HG03558 (cell line): ENCODE measurements at regions not wholly inside any gene's neighbourhood (a gene's known extent, or its start where the extent isn't known, plus 50 kb on each side); places are given as distances from the start of the nearest gene placed in this dataset.

Experiments
- ATAC-seq: cut with Tn5 transposase; IDR thresholded peaks from one replicate; pipeline ENCODE4 v1.9.1; 2021; ENCODE audit warnings: moderate number of reproducible peaks; ENCODE audit not compliant: unreplicated experiment; ENCODE audit errors: extremely low read depth

DNA sequence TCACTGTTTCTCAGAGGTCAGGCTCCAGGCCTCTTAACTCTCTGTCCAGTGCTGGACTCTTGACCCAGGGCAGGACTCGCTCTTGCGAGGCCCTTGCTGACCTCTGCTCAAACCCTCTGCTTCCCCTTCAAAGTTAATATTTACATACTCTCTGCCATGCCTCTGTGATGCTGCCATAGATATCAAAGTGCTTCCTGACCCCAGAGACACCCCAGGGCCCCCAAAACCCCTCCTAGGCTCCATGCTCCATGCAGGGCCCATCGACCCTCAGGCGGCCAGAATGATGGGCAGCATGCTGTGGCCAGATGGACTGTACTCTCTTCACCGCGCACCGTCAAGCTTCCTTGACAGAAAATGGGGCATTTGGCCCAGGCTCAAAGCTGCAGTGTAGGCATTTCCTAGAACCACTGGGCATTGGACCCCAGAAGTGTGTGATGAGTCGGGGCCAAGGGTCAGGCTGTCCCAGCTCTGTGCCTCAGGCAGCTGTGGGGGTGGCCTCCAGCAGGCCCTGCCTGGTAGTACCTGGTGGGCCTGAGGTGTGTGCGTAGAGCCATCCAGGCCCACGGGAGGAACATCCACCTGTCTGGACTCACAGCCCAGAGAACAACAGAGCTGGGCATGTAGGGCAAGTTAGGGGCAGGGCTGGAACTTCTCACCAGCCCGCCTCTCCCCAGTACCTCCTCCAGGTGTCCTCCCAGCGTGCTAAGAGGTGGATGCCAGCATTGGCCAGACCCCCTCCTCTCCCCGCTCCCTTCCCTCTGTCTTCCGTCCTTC, 142.8 kb downstream of the VEGFA start:
- ATAC-seq, result no peak

DNA sequence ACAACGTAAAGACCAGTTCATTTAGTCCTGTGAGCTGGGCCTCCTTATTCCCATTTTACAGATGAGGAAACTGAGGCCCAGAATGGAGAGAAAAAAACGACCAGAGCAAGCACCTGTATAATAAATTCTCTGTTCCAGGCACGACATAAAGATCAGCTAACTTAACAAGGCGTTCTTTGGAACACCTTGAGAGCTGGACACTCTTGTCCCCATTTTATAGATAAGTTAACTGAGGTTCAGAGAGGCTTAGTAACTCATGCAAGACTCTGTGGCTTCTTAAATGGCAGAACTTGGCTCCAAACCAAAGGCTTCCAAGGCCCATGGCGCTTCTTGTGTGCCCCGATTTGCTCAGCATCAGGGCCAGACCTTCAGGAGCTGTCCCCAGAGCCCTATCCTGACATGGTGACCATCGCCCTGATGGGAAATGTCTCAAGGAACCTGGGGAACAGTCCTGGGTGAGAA, 142.1 kb downstream of the VEGFA start:
- ATAC-seq, result no peak

DNA sequence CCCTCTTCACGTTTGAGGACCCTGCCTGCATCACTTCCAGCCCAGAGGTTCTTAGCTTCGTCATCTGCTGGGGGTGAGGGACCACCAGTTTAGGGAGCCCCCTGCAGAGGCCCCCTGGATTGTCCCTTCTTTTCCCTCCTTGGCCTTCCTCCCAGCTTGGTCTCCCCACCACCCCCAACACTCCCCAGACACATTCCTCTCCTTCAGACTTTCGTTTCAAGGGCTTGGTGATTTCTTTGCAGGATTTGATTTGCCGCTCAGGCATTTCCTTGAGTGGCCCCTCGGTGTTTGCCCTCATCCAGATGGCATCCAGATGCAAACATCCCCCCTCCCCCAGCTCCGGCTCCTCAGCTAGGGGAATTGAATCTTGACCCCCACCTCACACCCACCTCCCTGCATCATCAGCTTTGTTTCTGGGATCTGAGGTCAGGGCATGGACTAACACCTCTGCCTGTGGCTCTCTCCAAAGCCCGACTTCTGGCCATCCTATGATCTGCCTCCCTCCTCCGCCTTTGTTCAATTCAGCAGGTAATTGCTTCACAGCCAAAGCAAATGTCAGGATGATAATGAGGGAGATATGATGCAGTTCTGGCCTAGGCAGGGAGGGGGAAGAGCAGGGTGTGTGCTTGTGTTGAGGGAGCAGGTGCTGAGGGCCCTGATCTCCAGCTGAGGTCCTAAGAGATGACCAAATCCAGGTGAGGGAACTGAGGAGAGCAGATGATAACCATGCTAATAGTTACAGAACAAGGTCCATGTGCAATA, 141.5 kb downstream of the VEGFA start:
- ATAC-seq, result no peak

DNA sequence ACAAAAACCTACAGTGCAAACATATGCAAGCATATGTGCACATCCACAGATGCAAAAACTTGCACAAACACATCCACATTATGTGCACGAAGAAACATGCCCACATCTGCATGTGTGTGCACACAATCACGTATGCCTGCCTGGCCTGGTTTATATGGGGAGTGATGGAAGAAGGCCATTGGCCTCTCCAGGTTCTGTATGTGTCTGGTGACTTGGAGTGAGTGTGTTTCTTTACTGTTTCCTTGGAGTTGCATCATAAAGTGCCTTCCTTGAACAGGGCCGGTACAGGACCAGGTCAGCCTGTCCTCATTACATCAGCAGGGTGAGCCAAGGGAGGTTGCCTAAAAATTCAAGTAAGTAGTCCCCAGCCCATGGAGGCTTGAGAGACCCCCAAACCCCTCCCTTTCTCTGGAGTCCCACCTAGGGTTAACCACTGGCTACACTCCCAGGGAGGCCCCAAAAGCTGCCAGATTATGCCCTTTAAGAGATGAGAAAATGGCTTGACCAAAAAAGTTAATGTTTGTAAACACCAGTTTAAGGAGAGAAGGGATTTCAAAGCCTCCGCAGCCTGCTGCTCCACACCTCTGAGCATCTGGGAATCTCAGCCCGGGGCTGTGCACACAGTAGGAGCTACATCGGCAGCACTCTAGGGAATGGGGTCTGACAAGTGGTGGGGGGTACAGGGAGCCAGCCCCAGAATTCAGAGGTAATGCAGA, 140.8 kb downstream of the VEGFA start:
- no peak for ATAC-seq

DNA sequence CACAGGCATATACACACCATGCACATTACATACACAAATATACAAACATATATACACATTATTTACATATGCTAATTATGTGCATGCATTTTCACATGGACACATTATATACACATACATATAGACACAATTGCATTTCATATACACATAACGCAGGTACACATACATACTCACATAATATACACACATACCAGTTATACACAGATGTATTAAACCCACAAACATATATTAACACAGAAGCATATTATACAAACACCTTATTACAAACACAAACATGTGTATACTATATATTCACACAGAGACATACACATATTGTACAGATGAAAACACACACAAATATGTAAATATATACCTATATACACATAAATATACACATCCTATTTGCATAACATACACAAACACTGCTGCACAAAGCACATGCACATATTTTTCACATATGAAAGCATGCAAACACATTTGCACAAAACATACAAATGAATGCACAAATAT, 140.2 kb downstream of the VEGFA start:
- ATAC-seq, result no peak

DNA sequence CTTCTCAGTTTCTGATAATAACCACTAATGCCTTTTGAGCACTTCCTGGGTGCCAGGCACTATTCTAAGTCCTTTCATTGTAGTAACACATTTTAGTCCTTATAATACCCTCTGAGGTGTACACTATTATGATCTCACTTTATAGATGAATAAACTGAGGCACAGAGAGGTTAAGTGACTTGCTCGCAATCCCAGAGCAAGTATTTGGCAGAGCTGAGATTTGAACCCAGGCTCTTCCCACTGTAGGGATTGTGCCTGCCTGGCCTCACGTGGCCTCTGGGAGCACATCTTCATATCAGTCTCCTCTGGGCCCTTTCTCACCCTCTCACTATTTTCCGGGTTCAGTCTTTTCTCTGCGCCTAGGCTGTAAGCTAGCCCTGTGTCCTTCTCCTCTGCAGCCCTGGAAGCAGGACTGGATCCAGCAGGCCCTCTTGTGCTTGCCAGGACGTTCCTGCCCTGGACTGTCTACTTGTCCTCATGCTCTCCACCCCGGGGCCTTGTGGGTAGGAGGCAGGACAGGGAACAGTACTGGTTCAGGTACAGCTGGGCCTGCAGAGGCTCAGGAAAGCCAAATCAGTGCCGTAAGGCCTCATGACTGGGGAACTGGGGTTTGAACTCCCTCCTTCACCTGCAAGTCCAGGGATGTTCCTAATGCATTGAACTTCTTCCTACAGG, 139.6 kb downstream of the VEGFA start:
- ATAC-seq, result no peak

DNA sequence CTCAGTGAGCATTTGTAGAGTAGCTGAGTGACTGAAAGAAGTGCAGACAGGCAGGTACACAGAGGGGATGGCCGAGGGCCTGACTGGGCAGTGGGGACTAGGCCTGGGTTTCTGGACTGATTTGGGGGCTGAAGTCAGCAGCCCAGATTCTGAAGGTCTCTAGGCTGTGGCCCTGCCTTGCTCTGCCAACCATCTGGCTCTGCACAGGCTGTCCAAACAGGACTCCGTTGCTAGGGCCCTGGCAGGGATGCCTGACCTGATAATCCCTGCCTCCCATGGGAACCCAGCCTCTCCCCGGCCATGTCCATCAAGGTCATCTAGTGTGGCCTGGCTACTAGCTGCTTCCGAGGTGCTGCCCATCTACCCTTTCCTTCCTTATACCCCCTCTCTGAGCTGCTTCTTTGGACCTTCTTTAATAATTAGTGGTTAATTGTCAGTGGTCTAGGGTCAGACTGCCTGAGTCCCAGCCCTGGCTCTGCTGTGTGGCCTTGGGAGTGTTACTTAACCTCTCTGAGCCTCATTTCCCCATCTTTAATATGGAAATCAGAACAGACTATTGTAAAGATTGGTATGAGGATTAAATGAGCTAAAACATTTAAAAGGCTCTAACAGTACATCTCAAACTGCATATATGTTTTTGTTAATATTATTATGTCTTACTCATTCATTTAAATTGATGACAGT, 137.9 kb downstream of the VEGFA start:
- no peak for ATAC-seq

DNA sequence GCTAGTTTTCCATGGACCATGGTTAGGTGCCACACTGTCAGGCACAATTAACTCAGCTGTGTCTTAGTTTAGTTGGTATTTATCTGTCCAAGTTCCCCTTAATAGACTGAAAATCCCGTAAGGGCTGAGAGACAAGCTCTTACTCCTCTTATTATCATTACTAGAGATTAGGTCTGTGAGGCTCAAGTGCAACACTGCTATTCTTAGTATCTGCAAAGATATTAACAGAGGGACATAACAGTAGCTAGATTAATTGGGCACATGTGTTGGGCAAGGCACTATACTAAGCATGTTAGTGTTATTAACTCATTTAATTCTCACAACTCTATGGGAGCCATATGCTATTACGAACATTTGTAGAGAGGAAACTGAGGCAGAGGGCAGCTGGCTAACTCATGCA, 137.3 kb downstream of the VEGFA start:
- ATAC-seq, result no peak

DNA sequence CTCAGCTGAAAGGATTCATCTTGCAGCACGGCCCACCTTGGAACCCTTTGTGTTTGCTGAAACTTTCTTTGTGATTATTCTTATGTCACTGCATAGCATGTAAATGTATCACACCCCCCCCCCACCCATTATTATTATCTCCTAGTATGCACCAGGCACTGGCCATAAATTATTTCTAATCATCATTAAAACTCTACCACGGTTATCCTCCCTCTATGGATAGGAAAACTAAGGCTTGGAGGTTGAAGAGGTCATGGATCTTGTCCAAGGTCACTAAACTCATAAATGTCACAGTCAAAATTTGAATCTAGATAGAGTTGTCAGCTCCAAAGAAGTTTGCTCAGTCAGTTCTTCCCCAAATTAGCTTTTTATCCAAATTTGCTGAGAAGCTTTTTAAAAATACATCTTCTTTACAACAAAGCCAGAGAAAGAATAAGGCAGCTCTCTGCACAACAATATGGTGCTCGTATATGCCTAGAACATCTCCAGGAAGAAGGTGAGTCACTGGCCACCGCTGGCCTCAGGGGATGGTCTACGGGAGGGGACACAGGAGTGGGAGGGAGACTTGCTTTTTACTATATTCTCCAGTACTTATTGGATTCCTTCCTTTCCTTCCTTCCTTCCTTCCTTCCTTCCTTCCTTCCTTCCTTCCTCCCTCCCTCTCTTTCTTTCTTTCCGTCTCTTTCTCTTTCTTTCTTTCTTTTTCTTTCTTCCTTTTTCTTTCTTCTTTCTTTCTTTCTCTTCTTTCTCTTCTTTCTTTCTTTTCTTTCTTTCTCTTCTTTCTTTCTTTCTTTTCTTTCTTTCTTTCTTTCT, 134.5 kb downstream of the VEGFA start:
- ATAC-seq, result no peak

DNA sequence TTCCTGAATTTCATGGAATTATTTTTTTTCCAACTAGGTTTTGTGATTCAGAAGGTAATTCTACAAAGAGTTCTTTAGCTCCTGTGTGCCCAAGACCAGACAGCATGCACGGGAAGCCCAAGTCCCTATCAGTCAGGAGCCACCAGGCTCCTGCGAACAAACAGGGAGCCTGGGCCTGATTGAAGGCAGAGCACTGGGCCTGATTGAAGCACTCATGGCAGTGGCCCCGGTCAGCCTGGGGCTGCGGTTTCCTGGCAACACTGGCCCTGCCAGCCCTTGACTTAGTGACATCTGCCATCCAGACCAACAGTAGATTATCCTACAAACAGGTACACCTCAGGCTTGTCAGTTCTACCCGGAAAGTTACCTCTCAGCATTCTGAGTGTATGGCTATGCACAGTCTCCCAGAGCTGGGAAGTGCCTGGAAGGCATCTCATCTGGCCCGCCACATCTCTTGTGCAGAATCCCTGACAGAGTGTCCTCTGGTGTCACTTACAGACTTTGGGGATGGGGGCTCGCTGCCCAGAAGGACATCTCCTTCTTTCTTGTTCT, 133.8 kb downstream of the VEGFA start:
- ATAC-seq, result no peak

DNA sequence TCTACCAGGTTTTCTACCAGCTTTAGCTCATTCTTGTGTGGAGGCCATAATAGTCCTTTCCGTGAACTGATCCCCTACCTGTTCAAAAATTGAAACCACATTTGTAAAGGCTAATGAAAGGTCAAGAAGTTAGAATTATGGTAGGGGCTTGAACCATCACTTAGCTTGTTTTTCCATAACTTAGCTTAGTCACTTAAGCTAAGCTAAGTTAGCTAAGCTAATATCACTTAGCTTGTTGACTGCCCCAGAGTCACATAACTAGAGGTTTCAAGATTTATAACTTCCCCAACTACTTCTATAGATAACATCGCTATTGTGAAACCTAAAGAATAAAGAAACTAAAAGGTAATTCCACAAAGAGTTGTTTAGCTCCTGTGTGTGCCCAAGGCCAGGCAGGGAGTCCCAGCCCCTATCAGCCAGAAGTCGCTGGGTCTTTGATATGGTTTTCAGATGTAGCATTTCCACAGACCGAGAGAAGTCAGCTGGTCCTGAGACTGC, 131.8 kb downstream of the VEGFA start:
- no peak for ATAC-seq

DNA sequence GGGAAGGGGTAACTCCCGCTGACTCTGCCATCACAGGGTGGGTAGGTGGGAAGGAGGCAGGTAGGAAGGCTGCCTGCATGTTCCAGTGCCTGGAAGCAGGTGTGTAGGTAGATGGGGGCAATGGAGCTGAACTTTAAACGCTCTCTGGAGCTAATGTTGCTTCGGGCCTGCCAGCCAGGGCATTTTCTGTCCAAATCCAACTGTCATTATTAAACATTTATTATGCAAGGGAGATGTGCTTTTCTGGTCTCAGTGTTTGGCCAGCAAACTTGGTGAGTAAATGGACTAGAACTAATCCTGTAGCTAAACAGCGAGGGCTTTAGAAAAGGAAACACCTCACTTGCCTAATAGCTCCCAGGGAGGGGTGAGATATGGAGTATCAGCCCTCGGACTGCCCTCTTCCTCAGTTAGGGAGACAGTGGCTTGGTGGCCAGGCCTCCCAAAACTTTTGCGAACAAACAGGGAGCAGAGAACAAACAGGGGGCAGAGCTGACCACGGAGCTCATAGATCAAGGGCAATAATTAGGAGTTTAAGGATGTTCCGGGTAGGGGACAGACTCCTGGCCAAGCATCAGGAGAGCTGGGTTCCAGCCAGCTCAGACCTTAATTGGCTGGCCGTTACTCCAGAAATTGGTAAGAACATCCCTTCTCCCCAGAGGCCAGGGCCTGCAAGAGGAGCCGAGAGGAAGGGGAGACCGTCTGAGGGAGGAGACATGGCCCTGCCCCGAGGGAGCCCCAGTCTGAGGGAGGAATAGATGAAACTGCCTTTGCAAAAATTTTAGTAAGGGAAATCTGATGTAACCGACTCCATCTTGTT, 131.1 kb downstream of the VEGFA start:
- ATAC-seq, result no peak

DNA sequence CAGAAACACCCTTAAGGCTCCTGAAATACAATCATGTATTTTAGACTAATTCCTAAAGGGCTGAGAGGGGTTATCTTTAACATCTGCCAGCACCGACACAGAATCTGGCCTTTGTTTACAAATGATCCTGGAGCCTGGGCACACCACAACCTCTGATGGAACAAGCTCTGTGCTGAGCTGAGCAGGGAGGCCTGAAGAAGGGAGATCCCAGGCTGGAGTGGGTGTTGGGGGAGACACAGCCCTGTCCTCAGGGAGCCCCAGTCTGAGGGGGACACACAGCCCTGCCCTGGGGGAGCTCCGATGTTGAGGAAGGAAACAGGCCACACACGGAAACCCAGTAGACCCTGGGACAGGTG, 130.5 kb downstream of the VEGFA start:
- ATAC-seq, result no peak

DNA sequence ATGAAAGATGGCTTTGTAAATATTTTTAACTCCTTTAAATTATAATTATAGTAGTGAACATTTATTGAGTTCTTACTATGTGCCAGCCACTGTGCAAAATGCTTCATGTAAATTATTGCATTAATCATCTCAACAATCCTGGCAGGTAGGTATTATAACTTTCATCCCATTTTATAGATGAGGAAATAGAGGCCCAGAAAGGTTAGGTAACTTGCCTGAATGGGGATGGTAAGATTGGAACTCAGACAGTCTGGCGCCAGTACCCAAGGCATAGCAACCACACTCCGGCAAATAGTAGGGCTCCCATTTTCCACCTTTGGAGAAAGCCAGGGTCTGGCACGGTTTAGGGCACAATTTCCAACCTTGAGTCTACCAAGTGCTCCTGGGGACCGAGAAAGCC, 129.8 kb downstream of the VEGFA start:
- ATAC-seq, result no peak

DNA sequence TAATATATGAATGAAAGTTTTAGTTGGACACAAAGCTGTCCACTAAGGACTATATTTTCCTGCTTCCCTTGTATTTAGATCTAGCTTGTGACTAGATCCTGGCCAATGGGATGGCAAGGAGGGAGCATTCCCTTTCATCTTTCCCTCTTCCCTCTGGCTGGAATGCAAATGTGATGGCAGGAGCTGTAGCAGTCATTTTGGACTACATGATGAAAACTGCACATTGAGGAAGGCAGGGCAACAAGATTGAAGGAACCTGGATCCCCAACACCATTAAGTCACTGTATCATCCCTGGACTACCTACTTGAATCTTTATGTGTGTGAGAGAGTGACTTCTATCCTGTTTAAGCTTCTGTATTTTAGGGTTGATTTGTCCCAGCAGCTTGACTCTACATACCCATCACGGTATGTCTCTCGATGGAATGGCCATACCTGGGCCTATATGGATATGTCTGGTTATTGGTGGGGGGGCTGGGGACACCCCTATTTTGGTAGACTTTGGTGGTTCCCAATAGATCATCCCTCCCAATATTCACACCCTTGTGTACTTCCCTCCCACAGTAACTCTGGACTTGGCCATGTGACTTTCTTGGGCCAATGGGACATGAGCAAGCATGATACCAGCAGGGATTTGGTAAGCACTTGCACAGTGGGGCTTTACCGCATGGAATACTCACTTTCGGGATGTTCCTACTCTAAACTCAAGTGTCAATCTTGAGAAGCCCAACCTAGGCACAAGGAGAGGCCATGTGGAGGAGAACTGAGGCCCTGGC, 128.5 kb downstream of the VEGFA start:
- ATAC-seq, result no peak

DNA sequence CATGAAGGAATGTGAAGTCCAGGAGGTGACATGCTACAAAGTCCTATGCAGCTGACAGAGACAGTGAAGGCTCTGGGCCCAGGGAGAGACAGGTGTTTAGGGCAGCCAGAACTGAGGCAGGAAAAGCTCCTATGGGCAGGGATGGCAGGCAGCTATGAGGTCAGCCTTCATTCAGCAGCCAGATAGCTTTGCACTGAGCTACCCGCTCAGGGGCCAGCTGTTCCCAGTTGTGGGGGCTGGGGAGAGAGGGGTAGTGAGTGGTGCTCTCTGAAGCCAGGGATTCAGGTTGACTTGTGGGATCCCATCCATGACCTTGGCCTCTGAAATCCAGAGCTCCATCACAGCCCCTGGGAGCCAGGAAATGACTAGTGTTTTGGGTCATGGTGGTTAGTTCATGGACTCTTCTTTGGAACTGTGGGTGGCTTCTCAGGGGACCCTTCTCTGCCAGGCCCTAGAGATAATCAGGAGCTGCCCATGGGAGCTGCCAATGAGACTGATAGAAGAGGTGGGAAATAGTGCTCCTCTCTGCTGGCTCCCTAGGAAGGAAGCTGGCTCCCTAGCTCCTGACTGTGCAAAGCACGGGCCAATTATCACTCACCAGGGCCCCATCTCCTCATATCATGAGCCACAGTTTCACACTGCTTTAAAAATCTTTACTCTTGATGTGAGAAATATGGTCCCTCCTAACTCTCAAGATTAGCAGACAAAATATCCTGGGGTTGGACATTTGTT, 127.7 kb downstream of the VEGFA start:
- ATAC-seq, result no peak
